Panc1 (cell line): ENCODE measurements at regions not wholly inside any gene's neighbourhood (a gene's known extent, or its start where the extent isn't known, plus 50 kb on each side); places are given as distances from the start of the nearest gene placed in this dataset.

Experiments used
- ATAC-seq: fragments of 200-7000 bp; cut with Tn5 transposase; 2 replicates; pipeline ENCODE4 v1.9.1; 2020; ENCODE audit warnings: mild to moderate bottlenecking, moderate library complexity
- BruUV-seq: library from RNA; stranded (reverse); fragments of 400-500 nt; replicated peaks from 2 replicates; lab custom pipeline; 2021; lab: Mats Ljungman, UMichigan
- CTCF ChIA-PET: fragments of 300-600 bp; sonication (Branson Sonifier 250); formaldehyde crosslinking; loops from one replicate; lab custom pipeline; 2022; ENCODE audit warnings: antibody characterized with exemption; lab: Charles Lee
- POLR2A ChIA-PET: fragments of 300-600 bp; sonication (Branson Sonifier 250); formaldehyde crosslinking; loops from one replicate; lab custom pipeline; 2022; ENCODE audit warnings: antibody characterized with exemption; lab: Charles Lee
- DNase-seq: peaks from one replicate; pipeline ENCODE4 v3.0.0-alpha.2; 2010; ENCODE audit warnings: low read depth, low spot score
- H3K27ac ChIP-seq: 2 replicates; pipeline ENCODE4 v1.5.1; 2011; ENCODE audit warnings: mild to moderate bottlenecking, low read length, inconsistent platforms
- H3K27me3 ChIP-seq: fragments of 200-500 bp; sonication (Bioruptor generic); 2 replicates; pipeline ENCODE4 v1.6.0; 2014; ENCODE audit warnings: low read length, inconsistent platforms; ENCODE audit not compliant: control insufficient read depth, insufficient read depth
- H3K36me3 ChIP-seq: fragments of 200-500 bp; sonication (Bioruptor generic); 2 replicates; pipeline ENCODE4 v1.5.1; 2014; ENCODE audit warnings: inconsistent platforms, mild to moderate bottlenecking, low read length, moderate library complexity; ENCODE audit not compliant: control insufficient read depth, insufficient read depth
- H3K4me1 ChIP-seq: 2 replicates; pipeline ENCODE4 v1.5.1; 2011; ENCODE audit warnings: inconsistent platforms, mild to moderate bottlenecking, low read length, moderate library complexity; ENCODE audit not compliant: control insufficient read depth, insufficient read depth
- H3K4me3 ChIP-seq, 2 experiments: 2 replicates each; pipeline ENCODE4 v1.5.1; 2011 to 2012; ENCODE audit warnings: low read depth in 2 of 2, low read length in 2 of 2, mild to moderate bottlenecking in 2 of 2, inconsistent platforms in 1 of 2, moderate library complexity in 1 of 2
- H3K9me3 ChIP-seq: fragments of 200-500 bp; sonication (Bioruptor generic); 2 replicates; pipeline ENCODE4 v1.5.1; 2014; ENCODE audit warnings: low read depth, mild to moderate bottlenecking, inconsistent platforms, low read length, moderate library complexity; ENCODE audit not compliant: control insufficient read depth, insufficient read depth
- POLR2AphosphoS5 ChIP-seq: IDR thresholded peaks from 2 replicates; pipeline ENCODE4 v1.6.1; 2012; ENCODE audit warnings: mild to moderate bottlenecking, low read depth, low read length, moderate library complexity
- SIN3A ChIP-seq: IDR thresholded peaks from 2 replicates; pipeline ENCODE4 v1.6.1; 2012; ENCODE audit warnings: low read depth, mild to moderate bottlenecking, low read length, moderate library complexity, borderline replicate concordance; ENCODE audit not compliant: insufficient read depth
- TCF7L2 ChIP-seq: IDR thresholded peaks from 2 replicates; pipeline ENCODE4 v1.6.1; 2011; ENCODE audit warnings: mild to moderate bottlenecking, low read depth, low read length, inconsistent platforms
- in situ Hi-C: cut with HindIII; loops from 2 replicates; pipeline ENCODE4 v1.10.0; 2016; ENCODE audit warnings: low sequenced_read_pairs, low pct_unique_long_range_greater_than_20kb
- intact Hi-C: fragments of 100-400 bp; cut with micrococcal nuclease; formaldehyde crosslinking; loops from one replicate; pipeline ENCODE4 v1.10.0; 2022; ENCODE audit not compliant: unreplicated experiment
- TF ChIP-seq, protein P1 (sequence below), 2 experiments: IDR thresholded peaks; 2 replicates each; pipeline ENCODE4 v1.6.1; 2011 to 2012; ENCODE audit warnings: low read depth in 2 of 2, control low read depth in 1 of 2, low read length in 1 of 2, mild to moderate bottlenecking in 1 of 2, moderate library complexity in 1 of 2; ENCODE audit not compliant: insufficient read depth in 1 of 2
- TF ChIP-seq, protein P2 (sequence below): fragments of 450-650 bp; IDR thresholded peaks from 2 replicates; pipeline ENCODE4 v1.5.1; 2017; ENCODE audit warnings: mild to moderate bottlenecking

DNA sequence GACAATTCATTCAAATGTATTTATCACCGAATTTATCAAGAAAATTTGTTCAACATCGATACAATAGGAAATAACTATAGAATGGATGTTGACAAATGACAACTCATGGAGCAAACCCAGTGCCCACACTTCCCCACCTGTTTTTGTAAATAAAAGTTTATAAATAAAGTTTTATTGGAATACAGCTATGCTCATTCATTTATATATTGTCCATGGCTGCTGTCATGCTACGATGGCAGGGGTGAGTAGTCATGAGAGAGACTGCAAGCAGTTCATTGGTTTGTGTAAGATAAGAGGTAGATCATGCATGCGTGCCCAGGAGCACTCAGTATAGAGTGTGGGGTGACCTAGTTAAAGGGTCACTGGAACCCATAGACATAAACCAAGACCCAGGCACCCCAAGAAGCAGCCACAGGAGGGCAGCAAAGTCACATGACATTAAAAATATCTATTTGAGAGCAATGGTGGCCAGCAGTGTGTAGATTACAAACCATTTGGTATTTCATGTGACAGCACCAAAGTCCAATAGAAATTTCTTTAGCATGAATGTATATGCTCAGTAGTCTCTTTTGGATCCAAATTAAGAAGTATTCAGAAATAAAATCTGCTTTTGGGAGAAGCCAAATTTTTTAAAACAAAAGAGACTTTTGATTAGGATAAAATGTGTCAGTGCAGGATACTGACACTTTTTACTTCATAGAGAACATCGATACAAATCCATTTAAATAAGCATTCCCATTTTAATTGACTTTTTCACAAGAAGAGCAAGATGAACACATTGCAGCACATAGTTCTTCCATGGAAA lies 794.8 kb downstream of the MCTP2 start:
- peak; percentile 83 for ATAC-seq
- CTCF ChIA-PET: no interaction called here

DNA sequence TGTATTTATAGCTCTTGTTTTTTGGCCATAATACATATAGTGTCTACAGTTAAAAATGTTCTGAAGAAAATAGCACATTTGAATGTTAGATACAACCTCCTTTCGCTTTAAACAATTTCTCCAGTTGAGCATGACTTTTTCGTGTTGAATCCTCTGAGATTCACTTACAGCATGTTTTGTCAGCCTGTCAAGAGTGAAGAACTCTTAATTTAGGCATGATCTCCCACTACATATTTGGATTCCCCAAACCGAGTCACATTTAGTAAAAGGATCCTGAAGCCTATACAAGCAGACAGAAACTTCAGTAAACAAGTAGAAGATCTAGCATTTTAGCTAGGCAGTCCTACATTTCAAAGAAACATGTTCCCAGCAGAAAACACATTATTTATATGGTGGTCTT lies 796.6 kb downstream of the MCTP2 start:
- DNase-seq: no peak
- BruUV-seq: no TSS peak
- H3K4me1 ChIP-seq: no peaks in the 10 kb centered on the region
- H3K27ac ChIP-seq: no peak overlapping the region; the same call in 1 of the 2 replicates
- intact Hi-C loops: loop anchor here (5.0 to 10.0 kb wide), 4 partner anchors 227 to 1297 kb away; no protein-coding TSS in a partner anchor
- POLR2A ChIA-PET: interaction anchor here (0.7 kb wide), 1 partner anchor 665 kb away, joined by 9 read pairs; no protein-coding TSS in a partner anchor
- no peaks in the 10 kb centered on the region for H3K9me3 ChIP-seq
- H3K36me3 ChIP-seq: no peaks in the 10 kb centered on the region
- ATAC-seq: no peak
- H3K27me3 ChIP-seq: no peaks in the 10 kb centered on the region
- TF ChIP-seq TCF7L2 (no peak), POLR2AphosphoS5 (no peak), SIN3A (no peak)
- TF ChIP-seq, protein P1, sequence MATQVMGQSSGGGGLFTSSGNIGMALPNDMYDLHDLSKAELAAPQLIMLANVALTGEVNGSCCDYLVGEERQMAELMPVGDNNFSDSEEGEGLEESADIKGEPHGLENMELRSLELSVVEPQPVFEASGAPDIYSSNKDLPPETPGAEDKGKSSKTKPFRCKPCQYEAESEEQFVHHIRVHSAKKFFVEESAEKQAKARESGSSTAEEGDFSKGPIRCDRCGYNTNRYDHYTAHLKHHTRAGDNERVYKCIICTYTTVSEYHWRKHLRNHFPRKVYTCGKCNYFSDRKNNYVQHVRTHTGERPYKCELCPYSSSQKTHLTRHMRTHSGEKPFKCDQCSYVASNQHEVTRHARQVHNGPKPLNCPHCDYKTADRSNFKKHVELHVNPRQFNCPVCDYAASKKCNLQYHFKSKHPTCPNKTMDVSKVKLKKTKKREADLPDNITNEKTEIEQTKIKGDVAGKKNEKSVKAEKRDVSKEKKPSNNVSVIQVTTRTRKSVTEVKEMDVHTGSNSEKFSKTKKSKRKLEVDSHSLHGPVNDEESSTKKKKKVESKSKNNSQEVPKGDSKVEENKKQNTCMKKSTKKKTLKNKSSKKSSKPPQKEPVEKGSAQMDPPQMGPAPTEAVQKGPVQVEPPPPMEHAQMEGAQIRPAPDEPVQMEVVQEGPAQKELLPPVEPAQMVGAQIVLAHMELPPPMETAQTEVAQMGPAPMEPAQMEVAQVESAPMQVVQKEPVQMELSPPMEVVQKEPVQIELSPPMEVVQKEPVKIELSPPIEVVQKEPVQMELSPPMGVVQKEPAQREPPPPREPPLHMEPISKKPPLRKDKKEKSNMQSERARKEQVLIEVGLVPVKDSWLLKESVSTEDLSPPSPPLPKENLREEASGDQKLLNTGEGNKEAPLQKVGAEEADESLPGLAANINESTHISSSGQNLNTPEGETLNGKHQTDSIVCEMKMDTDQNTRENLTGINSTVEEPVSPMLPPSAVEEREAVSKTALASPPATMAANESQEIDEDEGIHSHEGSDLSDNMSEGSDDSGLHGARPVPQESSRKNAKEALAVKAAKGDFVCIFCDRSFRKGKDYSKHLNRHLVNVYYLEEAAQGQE (IDR thresholded peaks at IDR 0.05; ENCODE audit: insufficient read depth in 1 of 2, low read depth in 2 of 2, low read length in 1 of 2): no peak
- TF ChIP-seq, protein P2, sequence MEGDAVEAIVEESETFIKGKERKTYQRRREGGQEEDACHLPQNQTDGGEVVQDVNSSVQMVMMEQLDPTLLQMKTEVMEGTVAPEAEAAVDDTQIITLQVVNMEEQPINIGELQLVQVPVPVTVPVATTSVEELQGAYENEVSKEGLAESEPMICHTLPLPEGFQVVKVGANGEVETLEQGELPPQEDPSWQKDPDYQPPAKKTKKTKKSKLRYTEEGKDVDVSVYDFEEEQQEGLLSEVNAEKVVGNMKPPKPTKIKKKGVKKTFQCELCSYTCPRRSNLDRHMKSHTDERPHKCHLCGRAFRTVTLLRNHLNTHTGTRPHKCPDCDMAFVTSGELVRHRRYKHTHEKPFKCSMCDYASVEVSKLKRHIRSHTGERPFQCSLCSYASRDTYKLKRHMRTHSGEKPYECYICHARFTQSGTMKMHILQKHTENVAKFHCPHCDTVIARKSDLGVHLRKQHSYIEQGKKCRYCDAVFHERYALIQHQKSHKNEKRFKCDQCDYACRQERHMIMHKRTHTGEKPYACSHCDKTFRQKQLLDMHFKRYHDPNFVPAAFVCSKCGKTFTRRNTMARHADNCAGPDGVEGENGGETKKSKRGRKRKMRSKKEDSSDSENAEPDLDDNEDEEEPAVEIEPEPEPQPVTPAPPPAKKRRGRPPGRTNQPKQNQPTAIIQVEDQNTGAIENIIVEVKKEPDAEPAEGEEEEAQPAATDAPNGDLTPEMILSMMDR: no peak
- in situ Hi-C loops: no loop called here
- CTCF ChIA-PET: no interaction called here
- no peak overlapping the region for H3K4me3 ChIP-seq

More for the DNA sequence above, 794.8 kb downstream of the MCTP2 start:
- TF ChIP-seq SIN3A: no peak
- TF ChIP-seq, protein P2: peak; percentile 78
- TF ChIP-seq, protein P1 (IDR thresholded peaks at IDR 0.05; ENCODE audit: insufficient read depth in 1 of 2, low read depth in 2 of 2, low read length in 1 of 2): no peak
- intact Hi-C loops (loop anchor here (5.0 to 10.0 kb wide), 4 partner anchors 229 to 1299 kb away; no protein-coding TSS in a partner anchor), in situ Hi-C loops (no loop called here)
- Histone ChIP-seq H3K9me3 (peaks cover 8% of the 10 kb centered on the region), H3K4me1 (no peaks in the 10 kb centered on the region), H3K36me3 (no peaks in the 10 kb centered on the region), H3K4me3 (no peak overlapping the region), H3K27ac (no peak overlapping the region), H3K27me3 (no peaks in the 10 kb centered on the region)
- POLR2A ChIA-PET: no interaction called here
- DNase-seq: no peak
- no TSS peak for BruUV-seq
